IMR-90 (cell line): ENCODE measurements at regions not wholly inside any gene's neighbourhood (a gene's known extent, or its start where the extent isn't known, plus 50 kb on each side); places are given as distances from the start of the nearest gene placed in this dataset.

Experiments used
- ATAC-seq: fragments of 200-7000 bp; cut with Tn5 transposase; 2 replicates; pipeline ENCODE4 v1.9.1; 2020; ENCODE audit warnings: low read depth, mild to moderate bottlenecking, moderate library complexity
- BruUV-seq: library from RNA; stranded (reverse); fragments of 400-500 nt; replicated peaks from 2 replicates; lab custom pipeline; 2021; lab: Mats Ljungman, UMichigan
- CTCF ChIA-PET: fragments of 300-600 bp; formaldehyde crosslinking; extraction: SDS; loops from one replicate; lab custom pipeline; 2021; ENCODE audit warnings: antibody characterized with exemption; lab: Yijun Ruan, JAX
- POLR2A ChIA-PET: fragments of 300-600 bp; sonication (Branson Sonifier 250); formaldehyde crosslinking; loops from one replicate; lab custom pipeline; 2022; ENCODE audit warnings: antibody characterized with exemption; ENCODE audit not compliant: unreplicated experiment; lab: Charles Lee
- DNase-seq: peaks from one replicate; pipeline ENCODE4 v3.0.0; 2013
- H2AFZ ChIP-seq: replicated peaks from 2 replicates; pipeline ENCODE3; 2013; ENCODE audit warnings: low read length, mild to moderate bottlenecking; ENCODE audit not compliant: poor library complexity
- H2AK5ac ChIP-seq: 2 replicates; pipeline ENCODE4 v1.6.1; 2013; ENCODE audit warnings: low read depth, low read length, inconsistent platforms
- H2AK9ac ChIP-seq: replicated peaks from 2 replicates; pipeline ENCODE3; 2013; ENCODE audit warnings: mild to moderate bottlenecking, low read depth, low read length, moderate library complexity; ENCODE audit not compliant: poor library complexity
- H2BK120ac ChIP-seq: 2 replicates; pipeline ENCODE4 v1.6.1; 2013; ENCODE audit warnings: low read depth, low read length, inconsistent platforms
- H2BK15ac ChIP-seq: 3 replicates; pipeline ENCODE4 v1.6.1; 2013; ENCODE audit warnings: low read depth, low read length, inconsistent platforms
- H2BK20ac ChIP-seq: 2 replicates; pipeline ENCODE4 v1.6.1; 2013; ENCODE audit warnings: low read depth, mild to moderate bottlenecking, inconsistent platforms, low read length, moderate library complexity
- H2BK5ac ChIP-seq: 2 replicates; pipeline ENCODE4 v1.6.1; 2013; ENCODE audit warnings: mild to moderate bottlenecking, low read depth, low read length, inconsistent platforms; ENCODE audit not compliant: poor library complexity, severe bottlenecking
- H3K14ac ChIP-seq: replicated peaks from 2 replicates; pipeline ENCODE4 v1.6.1; 2013; ENCODE audit warnings: low read depth, low read length, inconsistent platforms
- H3K18ac ChIP-seq: 2 replicates; pipeline ENCODE4 v1.6.1; 2013; ENCODE audit warnings: low read depth, low read length, control low read depth
- H3K23ac ChIP-seq: 2 replicates; pipeline ENCODE4 v1.6.1; 2013; ENCODE audit warnings: low read depth, low read length, inconsistent platforms
- H3K27ac ChIP-seq: 2 replicates; pipeline ENCODE4 v1.5.1; 2013; ENCODE audit warnings: mild to moderate bottlenecking, control low read depth, low read length; ENCODE audit not compliant: insufficient read depth
- H3K27me3 ChIP-seq: 2 replicates; pipeline ENCODE4 v1.6.1; 2013; ENCODE audit warnings: low read length; ENCODE audit not compliant: control insufficient read depth, insufficient read depth
- H3K36me3 ChIP-seq: 2 replicates; pipeline ENCODE4 v1.6.1; 2013; ENCODE audit warnings: low read length, mixed read lengths; ENCODE audit not compliant: control insufficient read depth, insufficient read depth
- H3K4ac ChIP-seq: 2 replicates; pipeline ENCODE4 v1.6.1; 2013; ENCODE audit warnings: low read depth, low read length, inconsistent platforms
- H3K4me1 ChIP-seq: 2 replicates; pipeline ENCODE4 v1.6.1; 2013; ENCODE audit warnings: low read length, mixed read lengths; ENCODE audit not compliant: control insufficient read depth, insufficient read depth
- H3K4me2 ChIP-seq: 2 replicates; pipeline ENCODE4 v1.6.1; 2013; ENCODE audit warnings: low read depth, mild to moderate bottlenecking, control low read depth, low read length, moderate library complexity
- H3K4me3 ChIP-seq: 2 replicates; pipeline ENCODE4 v1.5.1; 2013; ENCODE audit warnings: low read depth, mild to moderate bottlenecking, control low read depth, low read length, moderate library complexity; ENCODE audit not compliant: insufficient read depth
- H3K56ac ChIP-seq: 2 replicates; pipeline ENCODE4 v1.6.1; 2013; ENCODE audit warnings: low read length, inconsistent platforms; ENCODE audit not compliant: insufficient read depth; ENCODE audit errors: extremely low read depth
- H3K79me1 ChIP-seq, 2 experiments: 2 replicates each; pipeline ENCODE4 v1.6.1; 2013; ENCODE audit warnings: low read length in 2 of 2, inconsistent platforms in 1 of 2, low read depth in 1 of 2
- H3K9ac ChIP-seq: 2 replicates; pipeline ENCODE4 v1.6.1; 2013; ENCODE audit warnings: low read depth, low read length, control low read depth
- H3K9me1 ChIP-seq: 2 replicates; pipeline ENCODE4 v1.6.1; 2013; ENCODE audit warnings: low read length, inconsistent platforms; ENCODE audit not compliant: insufficient read depth
- H3K9me3 ChIP-seq: 2 replicates; pipeline ENCODE4 v1.6.1; 2013; ENCODE audit warnings: low read length; ENCODE audit not compliant: control insufficient read depth, insufficient read depth
- H4K20me1 ChIP-seq: 2 replicates; pipeline ENCODE4 v1.6.1; 2013; ENCODE audit warnings: low read length, inconsistent platforms; ENCODE audit not compliant: insufficient read depth
- H4K5ac ChIP-seq: 2 replicates; pipeline ENCODE4 v1.6.1; 2013; ENCODE audit warnings: mild to moderate bottlenecking, low read depth, low read length, control low read depth
- H4K8ac ChIP-seq, 2 experiments: 2 replicates each; pipeline ENCODE4 v1.6.1; 2013; ENCODE audit warnings: low read depth in 2 of 2, low read length in 2 of 2, control low read depth in 1 of 2, inconsistent platforms in 1 of 2
- H4K91ac ChIP-seq: 2 replicates; pipeline ENCODE4 v1.6.1; 2013; ENCODE audit warnings: low read depth, low read length, inconsistent platforms; ENCODE audit not compliant: insufficient read depth
- CEBPB ChIP-seq: IDR thresholded peaks from 2 replicates; pipeline ENCODE4 v1.6.1; 2012; ENCODE audit warnings: low read depth, low read length, improper control_type of control experiment
- FOS ChIP-seq: fragments of 150-350 bp; IDR thresholded peaks from 2 replicates; pipeline ENCODE4 v1.6.1; 2016; ENCODE audit warnings: low read depth, low read length
- MAFK ChIP-seq: IDR thresholded peaks from 2 replicates; pipeline ENCODE4 v1.6.1; 2012; ENCODE audit warnings: low read depth, low read length, improper control_type of control experiment
- MXI1 ChIP-seq: IDR thresholded peaks from 2 replicates; pipeline ENCODE4 v1.6.1; 2012; ENCODE audit warnings: low read depth, mild to moderate bottlenecking, low read length, moderate library complexity, borderline replicate concordance
- POLR2A ChIP-seq: IDR thresholded peaks from 2 replicates; pipeline ENCODE4 v1.6.1; 2012; ENCODE audit warnings: mild to moderate bottlenecking, low read depth, low read length
- SMC3 ChIP-seq: fragments of 150-350 bp; IDR thresholded peaks from 2 replicates; pipeline ENCODE4 v1.6.1; 2016; ENCODE audit warnings: low read depth, mild to moderate bottlenecking, antibody characterized with exemption, low read length, moderate library complexity
- WGBS, 2 experiments: methylation state at CpG; one replicate each; pipeline versions ENCODE4 v1.1.5 to v1.1.7; 2013; ENCODE audit warnings: missing lambda C conversion rate in 2 of 2; ENCODE audit not compliant: insufficient read length in 1 of 2; ENCODE audit errors: extremely low coverage in 2 of 2; 5-methylcytosine and 5-hydroxymethylcytosine counted together
- dilution Hi-C: fragments of 300-500 bp; cut with HindIII; formaldehyde crosslinking; loops from one replicate; pipeline ENCODE4 v1.14.3; 2018; ENCODE audit warnings: low sequenced_read_pairs; ENCODE audit not compliant: unreplicated experiment
- in situ Hi-C: fragments of 300-500 bp; cut with MboI; formaldehyde crosslinking; loops from 3 replicates; pipeline ENCODE4 v1.14.3; 2019; ENCODE audit warnings: low sequenced_read_pairs, inconsistent platforms, mixed read lengths
- intact Hi-C: fragments of 100-400 bp; cut with micrococcal nuclease; formaldehyde crosslinking; loops from 2 replicates; pipeline ENCODE4 v1.10.0; 2022

DNA sequence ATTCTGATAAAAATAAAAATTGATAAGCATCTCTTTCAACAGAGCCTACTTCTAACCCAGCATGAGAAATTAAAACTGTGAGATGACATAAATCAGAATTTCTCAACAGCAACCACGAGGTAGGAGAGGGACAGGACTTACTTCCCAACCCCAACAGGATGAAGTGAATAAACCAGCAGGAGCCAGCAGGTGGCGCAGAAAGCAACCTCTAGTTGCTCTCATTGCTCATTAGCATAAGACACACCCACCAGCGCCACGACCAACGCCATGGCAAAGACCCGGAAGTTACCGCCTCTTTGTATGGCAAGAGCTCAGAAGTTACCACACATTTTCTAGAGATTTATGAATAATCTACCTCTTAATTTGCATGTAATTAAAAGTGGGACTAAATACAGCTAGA is 189.4 kb upstream of the CDH8 start:
- no peak for ATAC-seq

More for the DNA sequence above, 189.4 kb upstream of the CDH8 start:
- no peaks in the 10 kb centered on the region for H3K9me1 ChIP-seq
- H3K9ac ChIP-seq, result no peak overlapping the region
- no peaks in the 10 kb centered on the region for H3K4me1 ChIP-seq
- TF ChIP-seq MAFK (no peak), FOS (no peak), MXI1 (no peak), CEBPB (no peak), SMC3 (no peak), POLR2A (no peak)
- no peaks in the 10 kb centered on the region for H3K79me1 ChIP-seq
- H2BK20ac ChIP-seq, result no peak overlapping the region
- H2AK5ac ChIP-seq, result no peak overlapping the region
- H3K27ac ChIP-seq, result no peak overlapping the region
- no peak overlapping the region for H2BK5ac ChIP-seq
- no peak overlapping the region for H3K14ac ChIP-seq
- no peak overlapping the region for H3K4me3 ChIP-seq
- BruUV-seq, result no TSS peak
- DNase-seq, result no peak
- H3K9me3 ChIP-seq, result peaks cover 6% of the 10 kb centered on the region
- H4K5ac ChIP-seq, result no peak overlapping the region
- no peak overlapping the region for H2AFZ ChIP-seq
- no peaks in the 10 kb centered on the region for H4K20me1 ChIP-seq
- H2BK15ac ChIP-seq, result no peak overlapping the region
- in situ Hi-C loops, result no loop called here
- dilution Hi-C loops, result no loop called here
- intact Hi-C loops, result no loop called here
- no peak overlapping the region for H3K4me2 ChIP-seq
- H3K36me3 ChIP-seq, result no peaks in the 10 kb centered on the region
- H3K18ac ChIP-seq, result no peak overlapping the region
- no CpG with 5 or more reads among the region's 7 CpGs for WGBS, 2 experiments
- H4K91ac ChIP-seq, result no peak overlapping the region
- no peak overlapping the region for H4K8ac ChIP-seq
- H2AK9ac ChIP-seq, result no peak overlapping the region
- H3K23ac ChIP-seq, result no peak overlapping the region
- ChIA-PET POLR2A (no interaction called here), CTCF (interaction anchor here (1.1 kb wide), 1 partner anchor 23 kb away, joined by 3 read pairs; no protein-coding TSS in a partner anchor)
- H3K4ac ChIP-seq, result no peak overlapping the region
- H3K27me3 ChIP-seq, result no peaks in the 10 kb centered on the region
- H3K56ac ChIP-seq, result no peak overlapping the region
- no peak overlapping the region for H2BK120ac ChIP-seq
